ENCODE measurements at regions not wholly inside any gene's neighbourhood (a gene's known extent, or its start where the extent isn't known, plus 50 kb on each side); places are given as distances from the start of the nearest gene placed in this dataset.

- TF ChIP-seq BCL11A (IDR thresholded peaks at IDR 0.05; ENCODE audit: low read depth in 2 of 2, low read length in 2 of 2) (no peak), EP300 (IDR thresholded peaks at IDR 0.05; ENCODE audit: borderline replicate concordance in 1 of 2, low read depth in 2 of 2, low read length in 2 of 2) (no peak), TAF1 (IDR thresholded peaks at IDR 0.05; ENCODE audit: low read depth, low read length) (no peak)
Measured at GRCh38 chr7:115350764-115351163, 428.9 kb downstream of the MDFIC start (continued).
